T-helper 1 cell (primary cell): ENCODE measurements at regions not wholly inside any gene's neighbourhood (a gene's known extent, or its start where the extent isn't known, plus 50 kb on each side); places are given as distances from the start of the nearest gene placed in this dataset.
"Not testable (repeated sequence)": the region's sequence is repeated elsewhere in the genome, so short reads cannot be mapped to it uniquely, and the experiment has no call there.

Experiments
- DNase-seq, 5 donors: peaks; one replicate each; pipeline ENCODE4 v3.0.0-alpha.2; 2012 to 2020

GRCh38 chr10:7026818-7027217 lies 384.0 kb downstream of the SFMBT2 start:
- DNase-seq, result no peak

GRCh38 chr10:7025296-7025695 lies 385.5 kb downstream of the SFMBT2 start:
- DNase-seq, result no peak

- DNase-seq, result no peak
Measured at GRCh38 chr10:7015457-7015856, 395.4 kb downstream of the SFMBT2 start.

- DNase-seq, result no peak
Measured at GRCh38 chr10:7014721-7015120, 396.1 kb downstream of the SFMBT2 start.

GRCh38 chr10:7011994-7012393 lies 398.8 kb downstream of the SFMBT2 start:
- DNase-seq, result no peak

GRCh38 chr10:7008645-7009044 lies 402.2 kb downstream of the SFMBT2 start:
- no peak for DNase-seq

GRCh38 chr10:7007600-7008190 lies 403.1 kb downstream of the SFMBT2 start:
- DNase-seq, result no peak

GRCh38 chr10:7006566-7006965 lies 404.3 kb downstream of the SFMBT2 start:
- DNase-seq, result no peak

- no peak for DNase-seq
Measured at GRCh38 chr10:7003831-7004395, 406.9 kb downstream of the SFMBT2 start.

GRCh38 chr10:7000061-7000460 lies 410.8 kb downstream of the SFMBT2 start:
- no peak for DNase-seq

- DNase-seq, result no peak
Measured at GRCh38 chr10:6999232-6999925, 411.5 kb downstream of the SFMBT2 start.

GRCh38 chr10:6997509-6997908 lies 413.3 kb downstream of the SFMBT2 start:
- no peak for DNase-seq

- DNase-seq, result no peak
Measured at GRCh38 chr10:6996431-6996830, 414.4 kb downstream of the SFMBT2 start.

- no peak for DNase-seq
Measured at GRCh38 chr10:6995831-6996230, 415.0 kb downstream of the SFMBT2 start.

GRCh38 chr10:6995341-6995740 lies 415.3 kb upstream of the PRKCQ start:
- DNase-seq, result no peak

GRCh38 chr10:6990891-6991290 lies 410.8 kb upstream of the PRKCQ start:
- no peak for DNase-seq

- no peak for DNase-seq
Measured at GRCh38 chr10:6988654-6989053, 408.6 kb upstream of the PRKCQ start.

- DNase-seq, result no peak
Measured at GRCh38 chr10:6987536-6987945, 407.5 kb upstream of the PRKCQ start.

GRCh38 chr10:6986927-6987326 lies 406.9 kb upstream of the PRKCQ start:
- DNase-seq, result no peak

GRCh38 chr10:6985644-6986043 lies 405.6 kb upstream of the PRKCQ start:
- no peak for DNase-seq

- no peak for DNase-seq
Measured at GRCh38 chr10:6984971-6985370, 404.9 kb upstream of the PRKCQ start.

GRCh38 chr10:6984016-6984415 lies 403.9 kb upstream of the PRKCQ start:
- DNase-seq, result not testable (repeated sequence)

- no peak for DNase-seq
Measured at GRCh38 chr10:6980353-6980752, 400.3 kb upstream of the PRKCQ start.

GRCh38 chr10:6979371-6979770 lies 399.3 kb upstream of the PRKCQ start:
- DNase-seq, result no peak
